ENCODE measurements at regions not wholly inside any gene's neighbourhood (a gene's known extent, or its start where the extent isn't known, plus 50 kb on each side); places are given as distances from the start of the nearest gene placed in this dataset.

DNA sequence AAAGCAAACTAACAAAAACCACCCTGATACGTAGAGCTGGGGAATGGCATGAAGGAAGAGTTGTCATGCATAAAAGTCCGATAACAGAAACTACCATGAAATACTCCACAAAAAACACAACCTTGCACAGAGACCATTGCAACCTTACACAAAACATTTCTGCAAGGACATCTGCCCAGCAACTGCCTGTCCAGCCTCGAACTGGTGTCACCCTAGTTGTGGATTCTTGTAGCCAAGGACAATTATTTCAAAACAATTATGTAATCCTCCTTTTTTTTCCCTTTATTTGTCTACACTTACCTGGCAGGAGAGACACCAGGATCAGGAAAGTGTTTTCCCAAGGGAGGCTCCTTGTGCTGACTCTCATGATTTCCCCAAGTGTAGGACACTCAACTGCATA lies 232.5 kb upstream of the SYNDIG1 start:
- Histone ChIP-seq H3K36me3 (ENCODE audit: control insufficient read depth, insufficient read depth, low read length) (no peaks in the 10 kb centered on the region), H3K27me3 (ENCODE audit: control insufficient read depth, insufficient read depth, low read length) (no peaks in the 10 kb centered on the region), H3K4me3 (ENCODE audit: low read depth, low read length) (no peak overlapping the region)
- no peak for DNase-seq (ENCODE audit: low read depth)
- TF ChIP-seq, protein P1, sequence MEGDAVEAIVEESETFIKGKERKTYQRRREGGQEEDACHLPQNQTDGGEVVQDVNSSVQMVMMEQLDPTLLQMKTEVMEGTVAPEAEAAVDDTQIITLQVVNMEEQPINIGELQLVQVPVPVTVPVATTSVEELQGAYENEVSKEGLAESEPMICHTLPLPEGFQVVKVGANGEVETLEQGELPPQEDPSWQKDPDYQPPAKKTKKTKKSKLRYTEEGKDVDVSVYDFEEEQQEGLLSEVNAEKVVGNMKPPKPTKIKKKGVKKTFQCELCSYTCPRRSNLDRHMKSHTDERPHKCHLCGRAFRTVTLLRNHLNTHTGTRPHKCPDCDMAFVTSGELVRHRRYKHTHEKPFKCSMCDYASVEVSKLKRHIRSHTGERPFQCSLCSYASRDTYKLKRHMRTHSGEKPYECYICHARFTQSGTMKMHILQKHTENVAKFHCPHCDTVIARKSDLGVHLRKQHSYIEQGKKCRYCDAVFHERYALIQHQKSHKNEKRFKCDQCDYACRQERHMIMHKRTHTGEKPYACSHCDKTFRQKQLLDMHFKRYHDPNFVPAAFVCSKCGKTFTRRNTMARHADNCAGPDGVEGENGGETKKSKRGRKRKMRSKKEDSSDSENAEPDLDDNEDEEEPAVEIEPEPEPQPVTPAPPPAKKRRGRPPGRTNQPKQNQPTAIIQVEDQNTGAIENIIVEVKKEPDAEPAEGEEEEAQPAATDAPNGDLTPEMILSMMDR (IDR thresholded peaks at IDR 0.05; ENCODE audit: insufficient read depth, low read length, poor library complexity, severe bottlenecking) = no peak

DNA sequence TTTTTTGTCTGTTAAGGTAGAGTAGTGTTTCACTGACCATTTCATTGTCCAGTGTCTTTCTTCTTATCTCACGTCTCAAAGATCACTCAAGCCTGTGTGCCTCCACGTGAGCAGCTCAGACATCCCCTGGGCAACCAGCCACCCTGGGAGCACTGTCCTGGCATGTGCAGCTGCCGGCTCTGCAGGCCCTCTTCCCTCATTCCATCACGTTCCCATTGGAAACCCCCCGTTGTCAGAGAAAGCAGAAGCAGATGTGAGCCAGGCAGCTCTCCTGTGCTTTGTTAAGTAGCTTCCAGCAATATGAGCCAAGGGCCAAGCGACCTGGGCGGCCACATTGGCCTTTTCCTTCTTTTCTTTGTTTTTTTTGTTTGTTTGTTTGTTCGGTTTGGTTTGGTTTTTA lies 233.2 kb upstream of the SYNDIG1 start:
- Histone ChIP-seq H3K27me3 (ENCODE audit: control insufficient read depth, insufficient read depth, low read length) (no peaks in the 10 kb centered on the region), H3K36me3 (ENCODE audit: control insufficient read depth, insufficient read depth, low read length) (no peaks in the 10 kb centered on the region), H3K4me3 (ENCODE audit: low read depth, low read length) (no peak overlapping the region)
- TF ChIP-seq, protein P1 (IDR thresholded peaks at IDR 0.05; ENCODE audit: insufficient read depth, low read length, poor library complexity, severe bottlenecking) = no peak
- DNase-seq (ENCODE audit: low read depth) = no peak

DNA sequence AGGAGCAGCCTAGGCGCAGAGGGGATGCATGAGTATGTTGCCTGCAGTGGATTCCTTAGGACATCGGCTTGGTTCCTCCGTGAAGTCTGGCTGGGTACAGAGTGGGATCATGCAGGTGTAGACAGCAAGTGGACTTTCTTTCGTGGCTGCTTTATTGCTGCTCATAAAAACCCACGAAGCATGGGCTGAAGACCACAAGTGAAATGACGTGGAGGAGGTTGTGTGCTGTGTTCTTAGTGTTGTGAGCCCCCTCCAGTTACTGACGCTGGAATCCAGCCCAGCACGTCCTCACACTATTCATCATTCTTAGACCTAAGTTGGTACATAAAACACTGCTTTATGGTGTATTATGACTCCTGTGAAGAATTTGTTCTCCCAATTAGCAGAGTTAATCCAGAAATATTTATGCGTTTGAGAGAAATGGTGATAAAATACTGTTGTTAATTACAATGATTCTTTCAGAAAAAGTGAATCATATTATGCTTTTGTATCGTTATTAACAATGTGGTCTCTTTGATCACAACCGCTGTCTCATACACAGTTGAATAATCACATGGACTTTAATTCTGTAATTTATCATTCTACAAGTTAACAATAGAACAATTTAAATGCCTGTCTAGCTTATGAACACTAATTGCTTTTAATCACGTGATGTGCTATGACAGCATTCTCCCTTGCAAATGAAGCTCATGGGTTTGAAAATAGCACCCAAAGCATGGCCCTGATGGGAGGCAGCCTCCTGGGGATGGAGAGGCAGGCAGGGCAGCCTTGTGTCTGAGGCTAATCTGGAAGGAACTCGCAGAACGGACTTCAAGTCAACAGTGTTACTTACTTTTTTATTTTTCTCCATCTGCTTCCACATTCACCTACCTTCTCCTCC lies 233.9 kb upstream of the SYNDIG1 start:
- no peaks in the 10 kb centered on the region for H3K27me3 ChIP-seq (ENCODE audit: control insufficient read depth, insufficient read depth, low read length)
- H3K4me3 ChIP-seq (ENCODE audit: low read depth, low read length) = no peak overlapping the region
- H3K36me3 ChIP-seq (ENCODE audit: control insufficient read depth, insufficient read depth, low read length) = no peaks in the 10 kb centered on the region
- TF ChIP-seq, protein P1 (IDR thresholded peaks at IDR 0.05; ENCODE audit: insufficient read depth, low read length, poor library complexity, severe bottlenecking) = no peak
- DNase-seq (ENCODE audit: low read depth) = no peak

DNA sequence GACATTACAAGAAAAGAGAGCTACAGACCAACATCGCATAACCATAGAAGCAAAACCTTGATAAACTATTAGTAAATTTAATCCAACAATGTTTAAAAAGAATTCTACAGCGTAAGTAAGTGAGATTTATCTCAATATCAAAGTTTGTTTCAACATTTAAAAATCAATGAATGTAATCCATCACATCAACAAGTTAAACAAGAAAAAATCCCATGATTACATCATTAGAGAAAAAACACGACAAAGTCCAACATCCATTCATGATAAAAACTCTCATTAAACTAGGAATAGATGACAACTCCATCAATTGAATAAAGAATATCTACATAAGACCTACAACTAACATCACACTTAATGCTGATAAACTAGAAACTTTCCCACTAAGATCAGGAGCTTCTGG lies 239.0 kb upstream of the GGTLC1 start:
- no peak for DNase-seq (ENCODE audit: low read depth)
- no peaks in the 10 kb centered on the region for H3K36me3 ChIP-seq (ENCODE audit: control insufficient read depth, insufficient read depth, low read length)

DNA sequence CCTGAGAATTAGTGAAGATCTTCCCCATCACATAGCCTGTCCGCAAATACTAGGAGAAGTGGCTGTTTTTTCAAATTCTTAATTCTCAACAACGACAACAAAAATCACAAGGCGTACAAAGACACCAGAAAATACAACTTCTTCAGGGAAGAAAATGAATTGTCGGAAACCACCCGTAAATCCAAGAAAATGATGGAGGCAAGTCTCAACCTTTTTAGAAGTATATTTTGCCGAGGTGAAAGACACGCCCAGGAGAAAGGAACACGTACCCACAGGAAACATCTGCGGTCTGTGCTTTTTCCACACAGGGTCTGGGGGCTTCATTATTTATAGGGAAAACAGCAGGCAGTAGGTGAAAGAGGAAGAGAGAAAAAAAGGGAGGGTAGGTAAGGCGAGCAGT lies 223.9 kb upstream of the GGTLC1 start:
- no peak overlapping the region for H3K4me3 ChIP-seq (ENCODE audit: low read depth, low read length)
- TF ChIP-seq, protein P1 (IDR thresholded peaks at IDR 0.05; ENCODE audit: insufficient read depth, low read length, poor library complexity, severe bottlenecking) = no peak
- no peaks in the 10 kb centered on the region for H3K27me3 ChIP-seq (ENCODE audit: control insufficient read depth, insufficient read depth, low read length)
- DNase-seq (ENCODE audit: low read depth) = no peak
- H3K36me3 ChIP-seq (ENCODE audit: control insufficient read depth, insufficient read depth, low read length) = no peaks in the 10 kb centered on the region

More for the DNA sequence above, 239.0 kb upstream of the GGTLC1 start:
- no peak overlapping the region for H3K4me3 ChIP-seq (ENCODE audit: low read depth, low read length)
- H3K27me3 ChIP-seq (ENCODE audit: control insufficient read depth, insufficient read depth, low read length) = no peaks in the 10 kb centered on the region
- TF ChIP-seq, protein P1 (IDR thresholded peaks at IDR 0.05; ENCODE audit: insufficient read depth, low read length, poor library complexity, severe bottlenecking) = no peak

DNA sequence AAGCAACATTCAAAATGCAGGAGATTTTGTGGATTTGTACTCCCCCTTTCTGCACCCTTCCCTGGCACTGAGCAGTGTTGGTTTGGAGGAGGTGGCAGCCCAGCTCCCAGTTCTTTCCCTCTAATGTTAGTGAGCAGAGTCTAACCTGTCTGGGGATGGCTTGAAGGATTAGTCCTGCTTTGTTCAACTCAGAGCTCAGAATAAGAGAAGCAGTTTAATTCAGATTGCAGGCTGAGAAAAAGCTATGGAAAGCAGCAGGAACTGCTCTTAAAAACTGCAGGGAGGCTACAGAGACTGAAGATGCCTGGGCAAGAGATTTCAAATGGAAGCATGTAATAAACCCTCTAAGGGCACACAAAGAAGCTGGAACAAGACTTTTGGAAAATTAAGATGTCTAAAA lies 223.4 kb upstream of the GGTLC1 start:
- no peaks in the 10 kb centered on the region for H3K36me3 ChIP-seq (ENCODE audit: control insufficient read depth, insufficient read depth, low read length)
- TF ChIP-seq, protein P1 (IDR thresholded peaks at IDR 0.05; ENCODE audit: insufficient read depth, low read length, poor library complexity, severe bottlenecking) = no peak
- DNase-seq (ENCODE audit: low read depth) = no peak
- H3K27me3 ChIP-seq (ENCODE audit: control insufficient read depth, insufficient read depth, low read length) = no peaks in the 10 kb centered on the region
- no peak overlapping the region for H3K4me3 ChIP-seq (ENCODE audit: low read depth, low read length)

All from kidney epithelial cell (primary cell).